ENCODE measurements at regions not wholly inside any gene's neighbourhood (a gene's known extent, or its start where the extent isn't known, plus 50 kb on each side); places are given as distances from the start of the nearest gene placed in this dataset.
"Not testable (repeated sequence)": the region's sequence is repeated elsewhere in the genome, so short reads cannot be mapped to it uniquely, and the experiment has no call there.

DNA sequence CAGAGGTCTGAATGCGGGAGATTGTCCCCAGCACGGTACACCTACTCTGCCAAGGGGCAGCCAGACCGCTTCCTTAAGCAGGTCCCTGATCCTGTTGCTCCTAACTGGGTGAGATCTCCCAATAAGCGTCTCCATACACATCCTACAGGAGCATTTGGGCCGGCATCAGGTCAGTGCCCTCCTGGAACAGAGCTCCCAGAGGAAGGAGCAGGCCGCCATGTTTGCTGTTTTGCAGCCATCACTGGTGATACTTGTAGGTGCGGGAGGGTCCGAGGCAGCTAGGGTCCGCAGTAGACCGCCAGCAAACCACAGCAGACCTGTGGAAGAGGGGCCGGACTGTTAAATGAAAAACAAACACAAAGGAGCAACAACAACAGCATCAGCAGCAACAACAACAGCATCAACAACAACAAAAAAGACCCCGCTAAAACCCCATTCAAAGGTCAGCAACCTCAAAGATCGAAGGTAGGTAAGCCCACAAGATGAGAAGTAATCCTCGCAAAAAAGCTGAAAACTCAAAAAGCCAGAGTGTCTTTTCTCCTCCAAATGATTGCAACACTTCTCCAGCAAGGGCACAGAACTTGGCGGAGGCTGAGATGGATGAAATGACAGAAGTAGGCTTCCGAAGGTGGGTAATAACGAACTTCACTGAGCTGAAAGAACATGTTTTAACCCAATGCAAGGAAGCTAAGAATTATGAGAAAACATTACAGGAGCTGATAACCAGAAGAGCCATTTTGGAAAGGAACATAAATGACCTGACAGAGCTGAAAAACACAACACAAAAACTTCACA, 79.0 kb upstream of the CDH7 start:
- DNase-seq (ENCODE audit: low read depth in 2 of 2): no peak

- not testable (repeated sequence) for DNase-seq (ENCODE audit: low read depth in 2 of 2)
Observed at GRCh38 chr18:65670145-65670544, 80.7 kb upstream of the CDH7 start.

GRCh38 chr18:65661391-65661790, 89.4 kb upstream of the CDH7 start:
- DNase-seq (ENCODE audit: low read depth in 2 of 2): no peak

DNA sequence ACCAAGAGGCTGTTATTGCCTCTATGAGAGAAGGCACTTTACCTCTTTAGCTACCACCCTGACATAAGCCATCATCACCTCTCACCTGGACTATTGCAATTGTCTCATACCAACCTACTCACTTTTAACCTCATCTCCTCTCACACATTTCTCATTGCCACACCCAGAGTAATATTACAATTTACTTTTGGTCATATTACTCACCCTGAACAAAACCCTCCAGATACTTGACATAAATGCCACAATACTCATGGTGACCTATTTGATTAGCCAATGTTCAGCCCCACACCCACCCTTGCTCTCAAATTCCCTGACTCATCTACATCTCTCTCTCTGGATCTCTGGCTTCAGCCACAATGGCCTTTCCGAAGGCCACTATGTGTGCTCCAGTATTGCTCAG, 90.9 kb upstream of the CDH7 start:
- DNase-seq (ENCODE audit: low read depth in 2 of 2): no peak

- no peak for DNase-seq (ENCODE audit: low read depth in 2 of 2)
Observed at GRCh38 chr18:65659312-65659711, 91.5 kb upstream of the CDH7 start.

DNA sequence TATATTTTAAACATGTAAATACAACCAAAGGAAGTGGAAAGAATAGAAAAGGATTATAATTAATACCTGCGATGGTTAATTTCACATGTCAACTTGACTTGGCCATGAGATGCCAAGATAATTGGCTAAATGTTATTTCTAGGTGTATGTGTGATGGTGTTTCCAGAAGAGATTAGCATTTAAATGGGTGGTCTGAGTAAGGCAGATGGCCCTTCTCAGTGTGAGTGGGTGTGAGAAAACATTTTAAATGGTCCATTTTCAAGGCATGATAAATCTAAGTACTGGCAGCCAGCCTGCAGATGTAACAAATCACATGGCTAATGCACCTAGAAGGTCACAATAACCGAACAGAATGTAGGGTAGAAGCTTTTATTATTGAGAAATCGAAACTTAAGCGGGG, 99.6 kb upstream of the CDH7 start:
- no peak for DNase-seq (ENCODE audit: low read depth in 2 of 2)

DNA sequence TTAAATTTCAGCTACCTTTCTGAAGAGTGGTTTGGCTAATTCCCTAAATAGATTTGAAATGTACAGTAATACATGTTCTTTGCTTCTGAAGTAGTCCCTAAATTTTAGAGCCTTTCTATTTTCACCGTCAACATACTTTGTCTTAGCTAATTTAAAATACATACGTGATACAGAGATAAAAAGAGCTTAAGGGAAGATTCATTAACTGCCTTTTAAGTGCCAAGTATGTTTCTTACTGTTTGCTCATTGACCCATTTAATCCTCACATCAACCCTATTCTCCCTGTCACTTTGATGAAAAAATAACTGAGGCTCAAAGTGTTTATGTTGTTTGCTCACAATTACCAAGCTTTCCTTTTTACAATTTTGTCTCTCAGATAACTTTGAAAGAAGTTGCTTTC, 118.6 kb upstream of the CDH7 start:
- DNase-seq (ENCODE audit: low read depth in 2 of 2): no peak

DNA sequence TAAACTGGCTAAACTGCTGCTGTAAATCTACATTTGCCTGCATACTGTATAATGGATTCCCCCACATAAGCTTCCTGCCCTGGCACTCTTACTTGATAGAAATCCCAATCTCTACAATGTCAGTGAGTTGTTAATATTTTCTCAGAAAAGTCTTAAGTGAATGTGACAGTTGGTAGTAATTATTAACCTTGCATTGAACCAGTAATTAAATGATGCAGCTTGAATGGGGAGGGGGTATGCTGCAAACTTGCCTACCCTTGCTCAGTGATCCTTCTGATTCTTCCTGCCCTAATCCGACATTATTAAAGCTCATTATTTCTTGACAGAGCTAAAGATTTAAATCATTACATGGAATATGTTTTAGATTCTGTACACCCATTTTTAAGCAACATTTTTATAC, 119.0 kb upstream of the CDH7 start:
- DNase-seq (ENCODE audit: low read depth in 2 of 2): no peak

DNA sequence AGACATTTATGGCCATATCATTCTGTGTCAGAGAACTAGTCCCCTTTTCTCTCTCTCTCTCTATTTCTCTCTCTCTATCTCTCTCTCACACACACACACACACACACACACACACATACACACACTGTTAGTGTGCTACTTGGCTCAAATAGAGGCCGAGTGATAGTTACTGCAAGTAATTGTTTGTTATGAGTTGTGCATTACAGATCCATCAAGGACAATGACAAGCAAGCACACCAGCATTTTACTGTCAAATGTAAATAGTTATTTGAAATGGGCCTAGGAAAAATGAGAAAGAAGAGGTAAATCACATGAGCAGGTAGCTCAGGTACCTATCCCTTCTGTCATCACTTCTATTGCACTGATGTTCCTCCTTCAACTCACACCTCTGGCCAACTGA, 122.4 kb upstream of the CDH7 start:
- DNase-seq (ENCODE audit: low read depth in 2 of 2): no peak

DNA sequence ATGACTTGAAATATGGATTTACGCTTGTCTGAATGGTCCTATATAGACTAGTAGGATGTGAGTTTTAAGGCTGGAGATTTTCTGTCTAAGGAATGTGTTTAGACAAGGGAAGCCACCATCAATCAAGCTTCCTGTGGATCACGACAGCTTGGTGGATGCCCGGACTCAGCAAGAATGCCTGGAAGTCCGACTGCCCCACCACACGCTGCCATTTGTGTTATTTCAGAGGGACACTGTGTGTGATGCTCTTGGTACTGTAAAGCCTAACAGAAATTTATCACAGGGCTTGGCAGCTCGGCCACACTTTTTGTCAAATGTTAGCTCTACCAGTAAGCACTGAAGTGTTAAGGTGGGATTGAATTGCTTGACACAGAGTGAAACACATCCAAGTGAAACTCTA, 127.1 kb upstream of the CDH7 start:
- DNase-seq (ENCODE audit: low read depth in 2 of 2): no peak

GRCh38 chr18:65622436-65622835, 128.4 kb upstream of the CDH7 start:
- DNase-seq (ENCODE audit: low read depth in 2 of 2): no peak

GRCh38 chr18:65620076-65620696, 130.6 kb upstream of the CDH7 start:
- DNase-seq (ENCODE audit: low read depth in 2 of 2): no peak

DNA sequence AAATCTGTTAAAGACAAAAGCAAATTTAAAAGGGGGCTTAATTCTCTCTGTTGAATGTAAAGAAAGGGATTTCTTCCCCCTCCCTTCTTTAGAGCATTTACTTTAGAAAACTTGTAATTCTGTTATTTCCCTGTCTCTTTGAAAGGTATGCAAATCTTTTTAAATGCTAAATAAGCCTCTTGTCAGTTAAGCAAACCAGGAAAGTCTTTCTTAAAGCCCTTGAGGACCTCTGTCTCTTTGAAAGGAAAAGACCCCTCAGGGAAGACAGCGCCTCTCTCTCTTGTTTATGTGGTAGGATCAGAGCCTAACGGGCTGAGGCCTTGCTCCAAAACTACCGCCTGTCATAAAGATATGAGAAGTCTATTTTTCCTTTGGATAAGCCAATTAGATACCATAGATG, 139.9 kb upstream of the CDH7 start:
- DNase-seq (ENCODE audit: low read depth in 2 of 2): no peak

GRCh38 chr18:65608471-65608870, 142.3 kb upstream of the CDH7 start:
- no peak for DNase-seq (ENCODE audit: low read depth in 2 of 2)

DNA sequence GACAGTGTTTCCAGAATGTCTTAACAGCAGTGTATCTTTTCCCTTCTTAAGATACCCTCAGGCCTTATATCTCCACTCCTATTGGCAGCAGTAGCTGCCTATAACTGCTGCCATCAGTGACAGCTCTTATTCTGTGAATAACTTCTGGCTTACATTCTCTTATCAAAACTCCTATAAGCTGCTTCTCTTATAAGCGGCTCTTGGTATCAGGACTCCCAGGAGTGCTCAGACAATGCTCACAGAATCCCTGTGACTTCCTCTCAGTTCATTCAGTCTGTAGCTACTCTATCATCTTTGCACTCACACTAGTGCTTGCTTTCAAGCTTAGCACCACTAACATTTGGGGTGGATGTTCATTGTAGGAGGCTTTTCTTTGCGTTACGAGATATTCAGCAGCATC, 143.7 kb upstream of the CDH7 start:
- DNase-seq (ENCODE audit: low read depth in 2 of 2): no peak

- DNase-seq (ENCODE audit: low read depth in 2 of 2): no peak
Observed at GRCh38 chr18:65606551-65607130, 144.2 kb upstream of the CDH7 start.

DNA sequence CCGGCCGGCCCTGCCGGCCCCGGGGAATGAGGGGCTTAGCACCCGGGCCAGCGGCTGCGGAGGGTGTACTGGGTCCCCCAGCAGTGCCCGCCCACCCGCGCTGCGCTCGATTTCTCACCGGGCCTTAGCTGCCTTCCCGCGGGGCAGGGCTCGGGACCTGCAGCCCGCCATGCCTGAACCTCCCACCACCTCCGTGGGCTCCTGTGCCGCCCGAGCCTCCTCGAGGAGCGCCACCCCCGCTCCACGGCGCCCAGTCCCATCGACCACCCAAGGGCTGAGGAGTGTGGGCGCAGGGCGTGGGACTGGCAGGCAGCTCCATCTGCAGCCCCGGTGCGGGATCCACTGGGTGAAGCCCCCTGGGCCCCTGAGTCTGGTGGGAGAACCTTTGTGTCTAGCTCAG, 145.5 kb upstream of the CDH7 start:
- DNase-seq (ENCODE audit: low read depth in 2 of 2): not testable (repeated sequence)

GRCh38 chr18:65601775-65602174, 149.0 kb upstream of the CDH7 start:
- DNase-seq (ENCODE audit: low read depth in 2 of 2): no peak

DNA sequence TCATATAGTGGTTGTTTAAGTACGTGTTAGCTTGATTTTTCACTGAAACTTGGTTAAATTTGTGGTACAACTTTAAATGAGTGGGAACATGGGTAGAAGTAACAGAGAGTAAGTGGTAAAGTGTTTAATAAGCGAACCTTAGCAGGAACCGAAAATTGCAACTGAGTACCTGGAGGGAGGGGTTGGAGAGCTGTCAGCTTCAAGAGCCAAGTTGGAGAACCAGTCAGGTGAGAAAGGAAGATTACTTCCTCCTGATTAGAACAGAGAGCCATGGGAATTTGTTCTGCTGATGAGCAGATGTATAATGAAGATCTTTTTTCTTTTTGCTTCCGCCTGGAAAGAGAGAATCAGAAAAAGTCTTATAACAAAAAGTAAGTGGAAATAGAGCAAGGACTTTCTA, 158.4 kb upstream of the CDH7 start:
- DNase-seq (ENCODE audit: low read depth in 2 of 2): no peak

DNA sequence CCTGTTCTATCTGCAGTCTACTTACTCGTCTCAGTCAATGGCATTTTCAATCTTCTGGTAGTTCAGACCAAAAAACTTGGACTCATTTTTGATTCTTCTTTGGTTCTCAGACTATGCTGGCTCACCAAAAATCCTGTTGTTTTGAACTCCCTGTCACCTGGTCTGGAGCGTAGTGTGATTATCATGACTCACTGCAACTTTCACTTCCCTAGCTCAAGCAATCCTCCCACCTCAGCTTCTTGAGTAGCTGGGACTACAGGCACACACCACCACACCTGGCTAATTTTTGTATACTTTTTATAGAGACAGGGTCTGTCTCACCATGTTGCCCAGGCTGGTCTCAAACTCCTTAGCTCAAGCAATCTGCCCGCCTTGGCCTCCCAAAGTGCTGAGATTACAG, 163.3 kb upstream of the CDH7 start:
- no peak for DNase-seq (ENCODE audit: low read depth in 2 of 2)

DNA sequence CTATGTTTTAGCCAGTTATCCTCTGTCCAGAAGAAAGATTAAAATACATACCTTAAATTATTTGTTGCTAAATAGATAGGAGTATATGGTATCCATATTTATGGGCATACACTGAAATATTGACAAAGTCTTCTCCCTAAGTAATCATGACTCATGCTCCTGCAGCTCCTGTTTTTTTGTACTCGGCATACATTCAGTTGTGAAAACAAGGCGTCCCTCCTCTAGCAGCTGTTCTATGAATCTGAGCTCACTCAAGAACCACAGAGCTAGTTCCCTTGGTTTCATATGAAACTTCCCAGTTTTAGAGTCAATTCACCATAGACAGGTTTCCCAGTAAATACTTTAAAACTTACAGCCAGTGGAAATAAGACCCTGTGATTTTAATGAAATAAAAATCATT, 168.7 kb upstream of the CDH7 start:
- not testable (repeated sequence) for DNase-seq (ENCODE audit: low read depth in 2 of 2)

DNA sequence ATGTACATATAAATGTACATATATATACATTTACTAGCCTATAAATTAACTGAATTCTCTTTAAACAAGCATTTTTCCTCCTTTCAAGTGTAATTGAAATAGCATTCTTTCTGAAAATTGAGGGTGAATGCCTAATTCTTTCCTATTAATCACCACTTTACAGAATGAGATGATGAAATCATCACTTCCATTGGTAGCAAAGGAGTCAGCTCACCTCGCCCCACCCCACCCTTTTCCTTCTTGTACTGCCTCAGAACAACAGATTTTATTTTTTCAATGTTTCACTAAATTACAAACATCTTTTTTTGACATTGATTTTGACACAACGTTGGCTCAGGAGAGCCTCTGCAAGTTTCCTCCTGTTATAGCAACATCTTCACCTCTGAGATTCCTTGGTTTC, 181.9 kb upstream of the CDH7 start:
- DNase-seq (ENCODE audit: low read depth in 2 of 2): no peak

DNA sequence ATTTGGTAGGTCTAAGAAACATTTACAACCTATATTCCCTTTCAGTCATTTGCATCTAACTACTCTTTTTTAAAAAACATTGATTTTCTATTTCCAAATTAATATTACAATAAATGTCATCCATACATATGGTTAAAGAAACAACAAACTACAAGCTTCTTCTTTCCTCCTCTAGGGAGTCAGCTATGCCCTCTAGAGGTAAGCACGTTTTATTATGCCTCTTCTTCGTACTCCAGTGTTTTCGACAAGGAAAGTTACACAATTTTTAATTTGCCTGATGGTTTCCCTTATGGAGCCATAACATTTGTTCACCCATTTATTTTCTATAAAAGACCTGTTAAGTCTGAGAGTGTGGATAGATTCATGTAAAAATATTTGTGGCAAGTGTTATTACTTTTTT, 183.4 kb upstream of the CDH7 start:
- DNase-seq (ENCODE audit: low read depth in 2 of 2): no peak
